Activated gamma-delta T cell treated with Interleukin-2 at 50 U/mL for 16 hours (primary cell): ENCODE measurements at regions not wholly inside any gene's neighbourhood (a gene's known extent, or its start where the extent isn't known, plus 50 kb on each side); places are given as distances from the start of the nearest gene placed in this dataset.

Source experiments
- DNase-seq: peaks from one replicate; pipeline ENCODE4 v3.0.0-alpha.2; 2020

- DNase-seq = no peak
These were observed 223.2 kb upstream of the APCDD1 start for GRCh38 chr18:10231220-10231619.

GRCh38 chr18:10232062-10232461 is 222.4 kb upstream of the APCDD1 start:
- DNase-seq = no peak

GRCh38 chr18:10233082-10233875 is 221.2 kb upstream of the APCDD1 start:
- no peak for DNase-seq

- no peak for DNase-seq
These were observed 220.2 kb upstream of the APCDD1 start for GRCh38 chr18:10234281-10234680.

GRCh38 chr18:10234912-10235660 is 219.3 kb upstream of the APCDD1 start:
- no peak for DNase-seq

- DNase-seq = no peak
These were observed 218.8 kb upstream of the APCDD1 start for GRCh38 chr18:10235661-10235952.

GRCh38 chr18:10239103-10239502 is 215.3 kb upstream of the APCDD1 start:
- DNase-seq = no peak

GRCh38 chr18:10239991-10240634 is 214.3 kb upstream of the APCDD1 start:
- DNase-seq = no peak

GRCh38 chr18:10240973-10241372 is 213.5 kb upstream of the APCDD1 start:
- no peak for DNase-seq

- no peak for DNase-seq
These were observed 212.9 kb upstream of the APCDD1 start for GRCh38 chr18:10241579-10241978.

GRCh38 chr18:10242936-10243680 is 211.3 kb upstream of the APCDD1 start:
- no peak for DNase-seq

GRCh38 chr18:10244341-10244740 is 210.1 kb upstream of the APCDD1 start:
- no peak for DNase-seq

GRCh38 chr18:10245031-10245845 is 209.2 kb upstream of the APCDD1 start:
- DNase-seq = no peak

- DNase-seq = no peak
These were observed 208.6 kb upstream of the APCDD1 start for GRCh38 chr18:10245846-10246175.

GRCh38 chr18:10247021-10247741 is 207.3 kb upstream of the APCDD1 start:
- no peak for DNase-seq

GRCh38 chr18:10247742-10248082 is 206.7 kb upstream of the APCDD1 start:
- no peak for DNase-seq

- no peak for DNase-seq
These were observed 205.7 kb upstream of the APCDD1 start for GRCh38 chr18:10248738-10249137.

GRCh38 chr18:10249270-10249669 is 205.2 kb upstream of the APCDD1 start:
- no peak for DNase-seq

- DNase-seq = no peak
These were observed 204.6 kb upstream of the APCDD1 start for GRCh38 chr18:10249801-10250200.

GRCh38 chr18:10252494-10252893 is 201.9 kb upstream of the APCDD1 start:
- DNase-seq = no peak

GRCh38 chr18:10252952-10253705 is 201.3 kb upstream of the APCDD1 start:
- DNase-seq = no peak
